GM12878 (cell line): ENCODE measurements at regions not wholly inside any gene's neighbourhood (a gene's known extent, or its start where the extent isn't known, plus 50 kb on each side); places are given as distances from the start of the nearest gene placed in this dataset.

Experiments
- ATAC-seq: fragments of 200-7000 bp; cut with Tn5 transposase; 3 replicates; pipeline ENCODE4 v1.9.1; 2020; ENCODE audit warnings: mild to moderate bottlenecking, moderate library complexity
- BruUV-seq: library from RNA; stranded (reverse); fragments of 400-500 nt; replicated peaks from 2 replicates; lab custom pipeline; 2021; lab: Mats Ljungman, UMichigan
- CTCF ChIA-PET: fragments of 300-600 bp; sonication (Branson Sonifier 250); formaldehyde crosslinking; extraction: SDS; loops from one replicate; lab custom pipeline; 2021; ENCODE audit warnings: inconsistent platforms; lab: Yijun Ruan, JAX
- POLR2A ChIA-PET: fragments of 350-600 bp; formaldehyde crosslinking; extraction: SDS; loops from one replicate; lab custom pipeline; 2021; ENCODE audit warnings: inconsistent platforms; lab: Charles Lee
- RAD21 ChIA-PET: fragments of 300-600 bp; sonication (Branson Sonifier 250); formaldehyde crosslinking; loops from one replicate; lab custom pipeline; 2023; ENCODE audit warnings: antibody characterized with exemption; ENCODE audit not compliant: unreplicated experiment; lab: Charles Lee
- SMC1A ChIA-PET: fragments of 300-600 bp; sonication (Branson Sonifier 250); formaldehyde crosslinking; loops from one replicate; lab custom pipeline; 2023; ENCODE audit not compliant: unreplicated experiment, uncharacterized antibody; lab: Charles Lee
- DNase-seq: peaks from one replicate; pipeline ENCODE4 v3.0.0-alpha.2; 2011; ENCODE audit warnings: low read depth, low spot score
- FAIRE-seq: peaks from 3 replicates; lab custom pipeline; 2011; peaks lifted over from hg19 to GRCh38; lab: Jason Lieb, UNC
- H2AFZ ChIP-seq: 2 replicates; pipeline ENCODE4 v1.6.0; 2011; ENCODE audit warnings: low read depth, low read length, control low read depth; ENCODE audit not compliant: control insufficient read depth
- H3K27ac ChIP-seq: 2 replicates; pipeline ENCODE4 v1.5.1; 2011; ENCODE audit warnings: control low read depth; ENCODE audit not compliant: control insufficient read depth, insufficient read depth
- H3K27me3 ChIP-seq, 2 experiments: replicated peaks in 1 of 2; 2 replicates each; pipeline versions ENCODE4 v1.6.0 to v1.6.1; 2011; ENCODE audit warnings: low read length in 1 of 2; ENCODE audit not compliant: control insufficient read depth in 2 of 2, insufficient read depth in 2 of 2
- H3K36me3 ChIP-seq, 2 experiments: 2 replicates each; pipeline ENCODE4 v1.5.1; 2011; ENCODE audit warnings: low read length in 1 of 2; ENCODE audit not compliant: control insufficient read depth in 2 of 2, insufficient read depth in 2 of 2
- H3K4me1 ChIP-seq: 2 replicates; pipeline ENCODE4 v1.6.1; 2011; ENCODE audit warnings: mild to moderate bottlenecking, low read length, moderate library complexity, mixed read lengths; ENCODE audit not compliant: control insufficient read depth, insufficient read depth
- H3K4me2 ChIP-seq: 2 replicates; pipeline ENCODE4 v1.6.0; 2011; ENCODE audit warnings: control low read depth; ENCODE audit not compliant: control insufficient read depth, insufficient read depth
- H3K4me3 ChIP-seq: fragments of 200-600 bp; sonication (generic); 2 replicates; pipeline ENCODE4 v1.5.1; 2016
- H3K79me2 ChIP-seq: 2 replicates; pipeline ENCODE4 v1.6.0; 2011; ENCODE audit warnings: low read length; ENCODE audit not compliant: control insufficient read depth, insufficient read depth
- H3K9ac ChIP-seq: 2 replicates; pipeline ENCODE4 v1.8.0; 2011; ENCODE audit warnings: low read length, control low read depth, mixed read lengths; ENCODE audit not compliant: control insufficient read depth, insufficient read depth
- H3K9me3 ChIP-seq: replicated peaks from 3 replicates; pipeline ENCODE4 v1.5.1; 2011; ENCODE audit warnings: mild to moderate bottlenecking, low read length; ENCODE audit not compliant: control insufficient read depth, insufficient read depth
- H4K20me1 ChIP-seq: 2 replicates; pipeline ENCODE4 v1.6.0; 2011; ENCODE audit not compliant: control insufficient read depth, insufficient read depth
- BHLHE40 ChIP-seq, 2 experiments: fragments of 450-650 bp in 1 of 2; IDR thresholded peaks; 2 replicates each; pipeline ENCODE4 v1.6.1; 2011 to 2017; ENCODE audit warnings: low read depth in 2 of 2, borderline replicate concordance in 1 of 2, improper control_type of control experiment in 1 of 2, low read length in 1 of 2, mild to moderate bottlenecking in 1 of 2
- CBX5 ChIP-seq: sonication (generic); IDR thresholded peaks from 2 replicates; pipeline ENCODE4 v1.6.1; 2016; ENCODE audit warnings: low read depth, moderate library complexity, mild to moderate bottlenecking, inconsistent platforms
- CEBPZ ChIP-seq: fragments of 150-350 bp; IDR thresholded peaks from 2 replicates; pipeline ENCODE4 v1.6.1; 2016; ENCODE audit warnings: low read depth, low read length
- CREB1 ChIP-seq: IDR thresholded peaks from 2 replicates; pipeline ENCODE4 v1.6.1; 2012; ENCODE audit warnings: low read depth, mild to moderate bottlenecking, inconsistent platforms
- FOXK2 ChIP-seq: fragments of 450-650 bp; IDR thresholded peaks from 2 replicates; pipeline ENCODE4 v1.6.1; 2017; ENCODE audit warnings: mild to moderate bottlenecking, moderate library complexity
- HDAC6 ChIP-seq: fragments of 200-600 bp; sonication (generic); IDR thresholded peaks from one replicate; pipeline ENCODE4 v1.8.0; 2017; ENCODE audit warnings: antibody characterized with exemption; ENCODE audit not compliant: unreplicated experiment
- HDGF ChIP-seq: fragments of 450-650 bp; IDR thresholded peaks from 2 replicates; pipeline ENCODE4 v1.6.1; 2016; ENCODE audit warnings: antibody characterized with exemption
- KDM1A ChIP-seq: fragments of 200-600 bp; sonication (generic); IDR thresholded peaks from 2 replicates; pipeline ENCODE4 v1.6.1; 2016; ENCODE audit warnings: borderline replicate concordance
- NBN ChIP-seq: fragments of 450-650 bp; IDR thresholded peaks from 2 replicates; pipeline ENCODE4 v1.6.1; 2016
- RB1 ChIP-seq: fragments of 450-650 bp; formaldehyde crosslinking; IDR thresholded peaks from 2 replicates; pipeline ENCODE4 v1.6.1; 2017; ENCODE audit warnings: mild to moderate bottlenecking, borderline replicate concordance
- RELA ChIP-seq: fragments of 450-650 bp; IDR thresholded peaks from 2 replicates; pipeline ENCODE4 v1.8.0; 2014; ENCODE audit warnings: borderline replicate concordance; ENCODE audit not compliant: partially characterized antibody
- SREBF1 ChIP-seq: IDR thresholded peaks from 2 replicates; pipeline ENCODE4 v1.6.1; 2012; ENCODE audit warnings: mild to moderate bottlenecking, low read length
- YBX1 ChIP-seq: fragments of 450-650 bp; IDR thresholded peaks from 2 replicates; pipeline ENCODE4 v1.6.1; 2016; ENCODE audit warnings: antibody characterized with exemption
- ZNF592 ChIP-seq: fragments of 450-650 bp; IDR thresholded peaks from 2 replicates; pipeline ENCODE4 v1.6.1; 2017; ENCODE audit warnings: mild to moderate bottlenecking, moderate library complexity
- WGBS: methylation state at CpG from one replicate; pipeline ENCODE4 v1.1.6; 2016; ENCODE audit warnings: low lambda C conversion rate; ENCODE audit not compliant: insufficient replicate concordance, insufficient coverage; ENCODE audit errors: missing lambda C conversion rate; 5-methylcytosine and 5-hydroxymethylcytosine counted together
- in situ Hi-C: fragments of 300-500 bp; cut with MboI; formaldehyde crosslinking; loops from 9 replicates; pipeline ENCODE4 v1.14.3; 2018; ENCODE audit warnings: mixed read lengths
- intact Hi-C: fragments of 100-400 bp; cut with micrococcal nuclease; formaldehyde crosslinking; loops from one replicate; pipeline ENCODE4 v1.14.2; 2022; ENCODE audit not compliant: unreplicated experiment

GRCh38 chr5:169445191-169445590 is 138.4 kb upstream of the SPDL1 start (continued):
- TF ChIP-seq CEBPZ, result no peak
- no peak for TF ChIP-seq CREB1
- no peak for TF ChIP-seq NBN
- no peak for TF ChIP-seq SREBF1
- no peak for TF ChIP-seq RB1
- TF ChIP-seq YBX1, result no peak
- TF ChIP-seq, all 136 proteins: peak for 0

GRCh38 chr5:169442913-169443784 is 140.4 kb upstream of the SPDL1 start:
- WGBS, result 23% methylated on average over 9 of the region's 9 CpGs
- CTCF ChIA-PET, result interaction anchor here (1.7 kb wide), 1 partner anchor 10 kb away, joined by 8 read pairs; no protein-coding TSS in a partner anchor
- H4K20me1 ChIP-seq, result no peaks in the 10 kb centered on the region
- no peak overlapping the region for H3K9ac ChIP-seq
- ATAC-seq, result no peak
- H3K4me3 ChIP-seq, result no peak overlapping the region
- no peak overlapping the region for H3K27ac ChIP-seq
- no peak for DNase-seq
- H3K27me3 ChIP-seq, result peaks cover 0 to 5% of the 10 kb centered on the region in 2 experiments; a peak in 2 of 4 replicates
- no TSS peak for BruUV-seq
- SMC1A ChIA-PET, result no interaction called here
- no peaks in the 10 kb centered on the region for H3K4me1 ChIP-seq
- H2AFZ ChIP-seq, result no peak overlapping the region
- RAD21 ChIA-PET, result no interaction called here
- POLR2A ChIA-PET, result no interaction called here
- no peaks in the 10 kb centered on the region for H3K9me3 ChIP-seq
- no peaks in the 10 kb centered on the region for H3K79me2 ChIP-seq
- in situ Hi-C loops (no loop called here), intact Hi-C loops (no loop called here)
- H3K4me2 ChIP-seq, result no peak overlapping the region
- H3K36me3 ChIP-seq, result no peaks in the 10 kb centered on the region
- FAIRE-seq, result no peak
- TF ChIP-seq ZNF592, result no peak
- TF ChIP-seq HDGF, result no peak
- no peak for TF ChIP-seq NBN
- TF ChIP-seq KDM1A, result no peak
- TF ChIP-seq BHLHE40 (IDR thresholded peaks at IDR 0.05; ENCODE audit: borderline replicate concordance in 1 of 2, low read depth in 2 of 2, low read length in 1 of 2), result no peak
- TF ChIP-seq FOXK2, result no peak
- no peak for TF ChIP-seq HDAC6
- no peak for TF ChIP-seq CBX5
- TF ChIP-seq RELA, result no peak
